H9 (cell line): ENCODE measurements at regions not wholly inside any gene's neighbourhood (a gene's known extent, or its start where the extent isn't known, plus 50 kb on each side); places are given as distances from the start of the nearest gene placed in this dataset.

Experiments used
- DNase-seq: peaks from one replicate; pipeline ENCODE4 v3.0.0-alpha.2; 2017
- H2AFZ ChIP-seq: one replicate; pipeline ENCODE4 v1.6.1; 2013; ENCODE audit warnings: mild to moderate bottlenecking, low read length, control low read depth, moderate library complexity
- H2AK5ac ChIP-seq: 2 replicates; pipeline ENCODE4 v1.6.1; 2013; ENCODE audit warnings: low read length, control low read depth, mixed read lengths; ENCODE audit not compliant: insufficient read length
- H2BK120ac ChIP-seq: one replicate; pipeline ENCODE4 v1.6.1; 2013; ENCODE audit warnings: low read depth, mild to moderate bottlenecking, low read length, control low read depth, inconsistent platforms; ENCODE audit not compliant: poor library complexity, severe bottlenecking
- H2BK12ac ChIP-seq: 2 replicates; pipeline ENCODE4 v1.6.1; 2013; ENCODE audit warnings: low read length, control low read depth, mixed read lengths, low read depth; ENCODE audit not compliant: insufficient read length
- H2BK15ac ChIP-seq: 2 replicates; pipeline ENCODE4 v1.6.1; 2013; ENCODE audit warnings: low read depth, low read length, control low read depth
- H2BK20ac ChIP-seq: one replicate; pipeline ENCODE4 v1.6.1; 2013; ENCODE audit warnings: low read depth, mild to moderate bottlenecking, low read length, control low read depth, inconsistent platforms; ENCODE audit not compliant: poor library complexity, severe bottlenecking
- H2BK5ac ChIP-seq: 2 replicates; pipeline ENCODE4 v1.6.1; 2013; ENCODE audit warnings: low read length, control low read depth, mixed read lengths; ENCODE audit not compliant: insufficient read length
- H3K14ac ChIP-seq: 2 replicates; pipeline ENCODE4 v1.6.1; 2013; ENCODE audit warnings: low read length, control low read depth; ENCODE audit not compliant: insufficient read depth
- H3K18ac ChIP-seq: 2 replicates; pipeline ENCODE4 v1.6.1; 2013; ENCODE audit warnings: low read depth, mild to moderate bottlenecking, mixed read lengths, low read length, control low read depth; ENCODE audit not compliant: insufficient read length
- H3K23ac ChIP-seq: 2 replicates; pipeline ENCODE4 v1.6.1; 2013; ENCODE audit warnings: low read length, control low read depth, mixed read lengths, low read depth; ENCODE audit not compliant: insufficient read length
- H3K23me2 ChIP-seq: 2 replicates; pipeline ENCODE4 v1.6.1; 2013; ENCODE audit warnings: low read depth, mild to moderate bottlenecking, mixed read lengths, low read length, control low read depth; ENCODE audit not compliant: insufficient read length, poor library complexity, severe bottlenecking
- H3K27ac ChIP-seq: 2 replicates; pipeline ENCODE4 v1.5.1; 2013; ENCODE audit warnings: low read length, control low read depth, mixed read lengths, low read depth; ENCODE audit not compliant: insufficient read length
- H3K27me3 ChIP-seq: 2 replicates; pipeline ENCODE4 v1.6.1; 2013; ENCODE audit warnings: low read length, control low read depth, inconsistent platforms; ENCODE audit not compliant: insufficient read depth
- H3K4ac ChIP-seq: 2 replicates; pipeline ENCODE4 v1.6.1; 2013; ENCODE audit warnings: low read depth, mild to moderate bottlenecking, control low read depth, inconsistent platforms, low read length, moderate library complexity
- H3K4me1 ChIP-seq: 2 replicates; pipeline ENCODE4 v1.6.1; 2013; ENCODE audit warnings: low read length, control low read depth, inconsistent platforms; ENCODE audit not compliant: insufficient read depth
- H3K4me2 ChIP-seq: 2 replicates; pipeline ENCODE4 v1.6.1; 2013; ENCODE audit warnings: low read length, control low read depth, mixed read lengths; ENCODE audit not compliant: insufficient read length, insufficient read depth
- H3K56ac ChIP-seq: 2 replicates; pipeline ENCODE4 v1.6.1; 2013; ENCODE audit warnings: low read depth, mild to moderate bottlenecking, mixed read lengths, low read length, control low read depth; ENCODE audit not compliant: insufficient read length
- H3K79me1 ChIP-seq: 2 replicates; pipeline ENCODE4 v1.6.1; 2013; ENCODE audit warnings: low read depth, mild to moderate bottlenecking, moderate library complexity, low read length, control low read depth, inconsistent platforms; ENCODE audit not compliant: insufficient read depth, poor library complexity, severe bottlenecking
- H3K79me2 ChIP-seq: 2 replicates; pipeline ENCODE4 v1.6.1; 2013; ENCODE audit warnings: low read length, control low read depth, inconsistent platforms; ENCODE audit not compliant: insufficient read depth
- H3K9ac ChIP-seq: 2 replicates; pipeline ENCODE4 v1.6.1; 2013; ENCODE audit warnings: low read length, control low read depth, mixed read lengths; ENCODE audit not compliant: insufficient read length; ENCODE audit errors: extremely low read depth
- H3K9me3 ChIP-seq: one replicate; pipeline ENCODE4 v1.6.1; 2013; ENCODE audit warnings: low read depth, low read length, inconsistent platforms; ENCODE audit not compliant: control insufficient read depth
- H3T11ph ChIP-seq: one replicate; pipeline ENCODE4 v1.6.1; 2013; ENCODE audit warnings: mild to moderate bottlenecking, low read length, control low read depth, inconsistent platforms
- H4K20me1 ChIP-seq: one replicate; pipeline ENCODE4 v1.6.1; 2013; ENCODE audit not compliant: control insufficient read depth, insufficient read length, insufficient read depth
- H4K5ac ChIP-seq: 2 replicates; pipeline ENCODE4 v1.6.1; 2013; ENCODE audit warnings: low read depth, mild to moderate bottlenecking, mixed read lengths, low read length, control low read depth; ENCODE audit not compliant: insufficient read length
- H4K8ac ChIP-seq: replicated peaks from 2 replicates; pipeline ENCODE4 v1.6.1; 2013; ENCODE audit warnings: low read length, control low read depth, mixed read lengths, low read depth; ENCODE audit not compliant: insufficient read length
- H4K91ac ChIP-seq: 2 replicates; pipeline ENCODE4 v1.6.1; 2013; ENCODE audit warnings: low read depth, mild to moderate bottlenecking, moderate library complexity, mixed read lengths, low read length, control low read depth; ENCODE audit not compliant: insufficient read length
- H3K27ac Mint-ChIP-seq, 3 experiments: 2 replicates in 2 of 3; 3 replicates in 1 of 3; pipeline ENCODE4 v1.8.0; 2020 to 2021; ENCODE audit warnings: mixed read lengths in 3 of 3, mild to moderate bottlenecking in 1 of 3, moderate library complexity in 1 of 3
- H3K27me3 Mint-ChIP-seq: 2 replicates; pipeline ENCODE4 v1.8.0; 2021; ENCODE audit warnings: low read depth, mild to moderate bottlenecking, moderate library complexity, mixed read lengths
- H3K36me3 Mint-ChIP-seq, 3 experiments: 2 replicates in 2 of 3; 3 replicates in 1 of 3; pipeline ENCODE4 v1.8.0; 2020 to 2021; ENCODE audit warnings: low read depth in 3 of 3, mixed read lengths in 3 of 3; ENCODE audit not compliant: insufficient read depth in 1 of 3
- H3K4me1 Mint-ChIP-seq, 2 experiments: 2 replicates each; pipeline ENCODE4 v1.8.0; 2020; ENCODE audit warnings: mixed read lengths in 2 of 2
- H3K4me3 Mint-ChIP-seq, 2 experiments: 2 replicates in 1 of 2; 3 replicates in 1 of 2; pipeline ENCODE4 v1.8.0; 2020 to 2021; ENCODE audit warnings: mild to moderate bottlenecking in 2 of 2, mixed read lengths in 2 of 2, moderate library complexity in 1 of 2
- H3K9me3 Mint-ChIP-seq, 2 experiments: 2 replicates in 1 of 2; 3 replicates in 1 of 2; pipeline ENCODE4 v1.8.0; 2020; ENCODE audit warnings: mild to moderate bottlenecking in 2 of 2, mixed read lengths in 2 of 2, moderate library complexity in 1 of 2
- WGBS: extraction: QIAGEN DNeasy Blood & Tissue Kit; methylation state at CpG from one replicate; pipeline ENCODE4 v1.1.7; 2013; ENCODE audit warnings: missing lambda C conversion rate, low lambda C conversion rate, mixed read lengths; ENCODE audit not compliant: insufficient read length; ENCODE audit errors: extremely low coverage; 5-methylcytosine and 5-hydroxymethylcytosine counted together
- TF ChIP-seq, protein P1 (sequence below): fragments of 200-600 bp; sonication (generic); conservative IDR thresholded peaks from 3 replicates; pipeline ENCODE4 v1.8.0; 2021; ENCODE audit warnings: antibody characterized with exemption, mild to moderate bottlenecking

GRCh38 chr1:57868239-57868638, 444.4 kb upstream of the DAB1 start:
- no peak overlapping the region for H2BK120ac ChIP-seq
- no peaks in the 10 kb centered on the region for H3K4me1 ChIP-seq
- no peak overlapping the region for H3K18ac ChIP-seq
- Mint-ChIP-seq H3K27me3 (no peaks in the 10 kb centered on the region), H3K27ac (no peak overlapping the region), H3K4me1 (peaks cover 0 to 4% of the 10 kb centered on the region in 2 experiments; a peak in 2 of 4 replicates), H3K9me3 (no peaks in the 10 kb centered on the region), H3K36me3 (no peaks in the 10 kb centered on the region), H3K4me3 (no peak overlapping the region)
- H2BK5ac ChIP-seq = no peak overlapping the region
- H2AK5ac ChIP-seq = no peak overlapping the region
- no peak overlapping the region for H2BK15ac ChIP-seq
- no peak overlapping the region for H3K23ac ChIP-seq
- no peak overlapping the region for H2AFZ ChIP-seq
- H2BK12ac ChIP-seq = no peak overlapping the region
- H3K79me2 ChIP-seq = no peaks in the 10 kb centered on the region
- no peak for DNase-seq
- no peak overlapping the region for H2BK20ac ChIP-seq
- no peak overlapping the region for H4K8ac ChIP-seq
- TF ChIP-seq, protein P1, sequence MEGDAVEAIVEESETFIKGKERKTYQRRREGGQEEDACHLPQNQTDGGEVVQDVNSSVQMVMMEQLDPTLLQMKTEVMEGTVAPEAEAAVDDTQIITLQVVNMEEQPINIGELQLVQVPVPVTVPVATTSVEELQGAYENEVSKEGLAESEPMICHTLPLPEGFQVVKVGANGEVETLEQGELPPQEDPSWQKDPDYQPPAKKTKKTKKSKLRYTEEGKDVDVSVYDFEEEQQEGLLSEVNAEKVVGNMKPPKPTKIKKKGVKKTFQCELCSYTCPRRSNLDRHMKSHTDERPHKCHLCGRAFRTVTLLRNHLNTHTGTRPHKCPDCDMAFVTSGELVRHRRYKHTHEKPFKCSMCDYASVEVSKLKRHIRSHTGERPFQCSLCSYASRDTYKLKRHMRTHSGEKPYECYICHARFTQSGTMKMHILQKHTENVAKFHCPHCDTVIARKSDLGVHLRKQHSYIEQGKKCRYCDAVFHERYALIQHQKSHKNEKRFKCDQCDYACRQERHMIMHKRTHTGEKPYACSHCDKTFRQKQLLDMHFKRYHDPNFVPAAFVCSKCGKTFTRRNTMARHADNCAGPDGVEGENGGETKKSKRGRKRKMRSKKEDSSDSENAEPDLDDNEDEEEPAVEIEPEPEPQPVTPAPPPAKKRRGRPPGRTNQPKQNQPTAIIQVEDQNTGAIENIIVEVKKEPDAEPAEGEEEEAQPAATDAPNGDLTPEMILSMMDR = no peak
- H4K20me1 ChIP-seq = no peaks in the 10 kb centered on the region
- H3K79me1 ChIP-seq = no peaks in the 10 kb centered on the region
- H3K9me3 ChIP-seq = no peaks in the 10 kb centered on the region
- H3K4ac ChIP-seq = no peak overlapping the region
- H3K27ac ChIP-seq = no peak overlapping the region
- H3K4me2 ChIP-seq = no peak overlapping the region
- no peaks in the 10 kb centered on the region for H3K27me3 ChIP-seq
- H3T11ph ChIP-seq = no peak overlapping the region
- no peak overlapping the region for H3K56ac ChIP-seq
- no peaks in the 10 kb centered on the region for H3K23me2 ChIP-seq
- H4K91ac ChIP-seq = no peak overlapping the region
- no peak overlapping the region for H3K14ac ChIP-seq
- WGBS = no CpG with 5 or more reads among the region's 3 CpGs
- no peak overlapping the region for H4K5ac ChIP-seq
- no peak overlapping the region for H3K9ac ChIP-seq
